Esophagus muscularis mucosa (tissue), 4 donors: ENCODE measurements at regions not wholly inside any gene's neighbourhood (a gene's known extent, or its start where the extent isn't known, plus 50 kb on each side); places are given as distances from the start of the nearest gene placed in this dataset.

Experiments used
- EP300 ChIP-seq: sonication (generic); formaldehyde crosslinking; IDR thresholded peaks from one replicate; pipeline ENCODE4 v1.6.1; 2017; ENCODE audit warnings: antibody characterized with exemption
- POLR2AphosphoS5 ChIP-seq, 2 donors: sonication (generic); formaldehyde crosslinking; IDR thresholded peaks; one replicate each; pipeline ENCODE4 v1.6.1; 2017; ENCODE audit warnings: antibody characterized with exemption in 2 of 2
- TF ChIP-seq, protein P1 (sequence below), 3 experiments: fragments of 200-600 bp in 2 of 3; fragments of 450-650 bp in 1 of 3; sonication (generic) in 2 of 3; IDR thresholded peaks; one replicate each; pipeline ENCODE4 v1.5.1; 2017 to 2019; ENCODE audit warnings: antibody characterized with exemption in 3 of 3, mild to moderate bottlenecking in 2 of 3, moderate library complexity in 1 of 3

DNA sequence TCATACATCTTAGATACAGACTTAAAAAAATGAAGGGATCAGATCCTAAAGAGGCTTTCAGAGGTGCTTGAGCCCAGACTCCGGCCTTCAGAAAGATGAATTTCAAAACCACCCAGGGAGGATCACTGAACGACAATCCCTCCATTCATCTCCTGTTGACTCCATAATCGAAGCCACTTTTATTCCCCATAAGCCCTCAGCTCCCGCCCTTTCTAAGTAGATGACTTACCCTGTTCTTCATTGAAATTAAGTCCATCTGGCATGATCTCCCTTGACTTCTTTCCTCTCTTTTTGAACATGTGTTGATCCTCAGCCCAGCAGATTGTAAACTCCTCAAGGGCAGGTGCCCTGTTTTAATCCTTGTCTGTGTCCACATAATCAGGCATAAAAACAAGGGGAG is 50.8 kb upstream of the ASTN2 start:
- TF ChIP-seq, protein P1, sequence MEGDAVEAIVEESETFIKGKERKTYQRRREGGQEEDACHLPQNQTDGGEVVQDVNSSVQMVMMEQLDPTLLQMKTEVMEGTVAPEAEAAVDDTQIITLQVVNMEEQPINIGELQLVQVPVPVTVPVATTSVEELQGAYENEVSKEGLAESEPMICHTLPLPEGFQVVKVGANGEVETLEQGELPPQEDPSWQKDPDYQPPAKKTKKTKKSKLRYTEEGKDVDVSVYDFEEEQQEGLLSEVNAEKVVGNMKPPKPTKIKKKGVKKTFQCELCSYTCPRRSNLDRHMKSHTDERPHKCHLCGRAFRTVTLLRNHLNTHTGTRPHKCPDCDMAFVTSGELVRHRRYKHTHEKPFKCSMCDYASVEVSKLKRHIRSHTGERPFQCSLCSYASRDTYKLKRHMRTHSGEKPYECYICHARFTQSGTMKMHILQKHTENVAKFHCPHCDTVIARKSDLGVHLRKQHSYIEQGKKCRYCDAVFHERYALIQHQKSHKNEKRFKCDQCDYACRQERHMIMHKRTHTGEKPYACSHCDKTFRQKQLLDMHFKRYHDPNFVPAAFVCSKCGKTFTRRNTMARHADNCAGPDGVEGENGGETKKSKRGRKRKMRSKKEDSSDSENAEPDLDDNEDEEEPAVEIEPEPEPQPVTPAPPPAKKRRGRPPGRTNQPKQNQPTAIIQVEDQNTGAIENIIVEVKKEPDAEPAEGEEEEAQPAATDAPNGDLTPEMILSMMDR (IDR thresholded peaks at IDR 0.05): no peak
- TF ChIP-seq POLR2AphosphoS5 (IDR thresholded peaks at IDR 0.05) (no peak), EP300 (no peak)
